A549 (cell line): ENCODE measurements at regions not wholly inside any gene's neighbourhood (a gene's known extent, or its start where the extent isn't known, plus 50 kb on each side); places are given as distances from the start of the nearest gene placed in this dataset.

Source experiments
- ATAC-seq, 2 experiments: fragments of 200-7000 bp in 1 of 2; fragments of >200 bp in 1 of 2; cut with Nextera tagmentation in 1 of 2; cut with Tn5 transposase in 1 of 2; 3 replicates each; pipeline versions ENCODE4 v1.8.0 to v1.9.1; 2018 to 2020; ENCODE audit warnings: mild to moderate bottlenecking in 1 of 2, moderate library complexity in 1 of 2
- CTCF ChIA-PET: fragments of 300-600 bp; sonication (Branson Sonifier 250); formaldehyde crosslinking; extraction: SDS; loops from one replicate; lab custom pipeline; 2021; ENCODE audit warnings: antibody characterized with exemption, inconsistent platforms; lab: Yijun Ruan, JAX
- POLR2A ChIA-PET: fragments of 350-600 bp; formaldehyde crosslinking; extraction: SDS; loops from one replicate; lab custom pipeline; 2021; ENCODE audit warnings: antibody characterized with exemption, inconsistent platforms; lab: Yijun Ruan, JAX
- DNase-seq, 2 experiments: peaks; one replicate each; pipeline versions ENCODE4 v3.0.0 to v3.0.0-alpha.2; 2011 to 2016; ENCODE audit warnings: low read depth in 1 of 2, low spot score in 1 of 2
- FAIRE-seq: peaks from 2 replicates; lab custom pipeline; 2011; peaks lifted over from hg19 to GRCh38; lab: Jason Lieb, UNC
- H3K27ac ChIP-seq, 2 experiments: fragments of >200 bp; sonication (Bioruptor Twin); formaldehyde crosslinking; 3 replicates each; pipeline ENCODE4 v1.5.1; 2016 to 2017
- H3K4me1 ChIP-seq: fragments of >200 bp; sonication (Bioruptor Twin); formaldehyde crosslinking; 3 replicates; pipeline ENCODE4 v1.6.1; 2016
- H3K4me2 ChIP-seq: fragments of >200 bp; sonication (Bioruptor Twin); formaldehyde crosslinking; 3 replicates; pipeline ENCODE4 v1.6.1; 2016
- H3K4me3 ChIP-seq: fragments of >200 bp; sonication (Bioruptor Twin); formaldehyde crosslinking; 3 replicates; pipeline ENCODE4 v1.5.1; 2016
- H3K9me3 ChIP-seq: fragments of >200 bp; sonication (Bioruptor Twin); formaldehyde crosslinking; 3 replicates; pipeline ENCODE4 v1.6.1; 2016
- CEBPB ChIP-seq, 2 experiments: fragments of >200 bp in 1 of 2; sonication (Bioruptor Twin) in 1 of 2; formaldehyde crosslinking in 1 of 2; IDR thresholded peaks; 2 replicates each; pipeline ENCODE4 v1.6.1; 2012 to 2016
- EHF ChIP-seq: fragments of 250-450 bp; sonication (Bioruptor Pico); IDR thresholded peaks from 2 replicates; pipeline ENCODE4 v1.5.0; 2020; ENCODE audit warnings: mild to moderate bottlenecking
- EHMT2 ChIP-seq: fragments of 200-600 bp; sonication (generic); IDR thresholded peaks from 2 replicates; pipeline ENCODE4 v1.6.1; 2016; ENCODE audit warnings: antibody characterized with exemption, low read depth, mild to moderate bottlenecking, moderate library complexity
- EP300 ChIP-seq, 2 experiments: fragments of >200 bp; sonication (Bioruptor Twin); formaldehyde crosslinking; IDR thresholded peaks; 2 replicates in 1 of 2; 3 replicates in 1 of 2; pipeline ENCODE4 v1.6.1; 2016 to 2017
- HMGXB4 ChIP-seq: fragments of 250-450 bp; sonication (Bioruptor Pico); IDR thresholded peaks from 2 replicates; pipeline ENCODE4 v1.5.0; 2021; ENCODE audit warnings: mild to moderate bottlenecking, moderate library complexity, borderline replicate concordance
- HOXA7 ChIP-seq: fragments of 250-450 bp; sonication (Bioruptor Pico); IDR thresholded peaks from 2 replicates; pipeline ENCODE4 v1.5.0; 2020; ENCODE audit warnings: mild to moderate bottlenecking, moderate library complexity
- KDM1A ChIP-seq: fragments of 200-600 bp; sonication (generic); IDR thresholded peaks from 2 replicates; pipeline ENCODE4 v1.6.1; 2016; ENCODE audit warnings: low read depth, mild to moderate bottlenecking
- MAFK ChIP-seq: fragments of 450-650 bp; IDR thresholded peaks from 2 replicates; pipeline ENCODE4 v1.6.1; 2014; ENCODE audit not compliant: partially characterized antibody
- NFE2L2 ChIP-seq: fragments of 150-350 bp; conservative IDR thresholded peaks from 2 replicates; pipeline ENCODE4 v1.6.1; 2014; ENCODE audit warnings: low read length
- NPAS2 ChIP-seq: fragments of 250-450 bp; sonication (Bioruptor Pico); IDR thresholded peaks from 2 replicates; pipeline ENCODE4 v1.8.0; 2022; ENCODE audit warnings: mild to moderate bottlenecking, moderate library complexity, borderline replicate concordance
- PHF8 ChIP-seq: fragments of 200-600 bp; sonication (generic); IDR thresholded peaks from 2 replicates; pipeline ENCODE4 v1.6.1; 2016; ENCODE audit warnings: low read depth, mild to moderate bottlenecking, antibody characterized with exemption, moderate library complexity, borderline replicate concordance
- RARB ChIP-seq: fragments of 250-450 bp; sonication (Bioruptor Pico); IDR thresholded peaks from 2 replicates; pipeline ENCODE4 v1.8.0; 2021; ENCODE audit warnings: mild to moderate bottlenecking, moderate library complexity
- RNF2 ChIP-seq: fragments of 200-600 bp; sonication (generic); IDR thresholded peaks from 2 replicates; pipeline ENCODE4 v1.6.1; 2016; ENCODE audit warnings: low read depth, mild to moderate bottlenecking, antibody characterized with exemption, moderate library complexity, borderline replicate concordance
- WGBS: methylation state at CpG from one replicate; pipeline ENCODE4 v1.1.6; 2017; ENCODE audit errors: missing lambda C conversion rate; 5-methylcytosine and 5-hydroxymethylcytosine counted together
- TF ChIP-seq, protein P1 (sequence below): fragments of 450-650 bp; IDR thresholded peaks from 2 replicates; pipeline ENCODE4 v1.6.1; 2014; ENCODE audit warnings: antibody characterized with exemption
- TF ChIP-seq, protein P2 (sequence below): fragments of >200 bp; sonication (Bioruptor Twin); formaldehyde crosslinking; IDR thresholded peaks from 3 replicates; pipeline ENCODE4 v1.5.1; 2016

- no peak overlapping the region for H3K27ac ChIP-seq
- DNase-seq (no peak), FAIRE-seq (no peak), ATAC-seq (no peak)
- no peak overlapping the region for H3K4me3 ChIP-seq
- ChIA-PET CTCF (no interaction called here), POLR2A (no interaction called here)
- no peaks in the 10 kb centered on the region for H3K4me1 ChIP-seq
- H3K9me3 ChIP-seq: no peaks in the 10 kb centered on the region
- TF ChIP-seq MAFK: peak; percentile 11
- TF ChIP-seq CEBPB (IDR thresholded peaks at IDR 0.05): no peak
- no peak overlapping the region for H3K4me2 ChIP-seq
Observed at GRCh38 chr7:24130631-24131030, 153.4 kb upstream of the NPY start.

DNA sequence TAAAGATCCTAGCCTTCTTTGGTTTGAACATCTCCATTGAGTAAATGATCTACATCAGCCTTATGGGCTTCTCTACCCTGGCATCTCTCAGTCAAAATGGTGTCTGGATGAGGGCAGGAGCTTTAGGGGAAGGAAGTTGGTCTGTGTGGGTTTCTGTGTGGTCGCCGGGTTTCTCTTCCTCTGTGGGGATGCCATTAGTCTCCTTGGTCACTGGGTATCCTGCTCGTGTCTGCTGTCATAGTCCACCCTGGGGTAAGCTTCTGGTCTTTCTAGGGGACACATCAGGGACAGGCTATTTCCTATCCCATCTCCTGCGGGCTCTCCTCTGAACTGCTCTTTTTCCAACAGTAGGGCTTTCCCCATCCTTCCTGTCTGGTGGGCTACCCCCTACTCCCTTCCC is 150.3 kb upstream of the NPY start:
- 37% methylated on average over 4 of the region's 4 CpGs for WGBS

DNA sequence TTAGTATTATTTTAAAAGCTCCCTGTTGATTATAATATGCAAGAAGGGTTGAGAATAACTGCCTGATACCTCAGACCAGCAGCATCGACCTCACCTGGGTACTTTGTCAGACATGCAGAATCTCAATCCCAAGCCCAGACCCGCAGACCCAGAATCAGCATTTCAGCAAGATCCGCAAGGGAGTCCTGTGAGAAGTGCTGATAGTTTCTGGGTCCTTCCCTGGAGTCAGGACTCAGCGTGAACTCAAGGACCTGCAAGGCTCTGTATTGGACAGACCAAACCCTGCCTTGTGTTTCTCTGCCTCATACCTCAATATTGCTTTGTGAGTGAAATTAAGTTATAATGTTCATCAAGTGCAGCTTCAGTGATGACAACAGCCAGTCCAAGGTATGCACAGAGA is 149.5 kb upstream of the NPY start:
- Histone ChIP-seq H3K9me3 (no peaks in the 10 kb centered on the region), H3K27ac (no peak overlapping the region), H3K4me1 (no peaks in the 10 kb centered on the region)
- DNase-seq: no peak
- FAIRE-seq: no peak
- TF ChIP-seq EHF (CRISPR knock-in tag) (no peak), HOXA7 (CRISPR knock-in tag) (no peak), KDM1A (no peak), NFE2L2 (no peak)
- TF ChIP-seq, protein P1, sequence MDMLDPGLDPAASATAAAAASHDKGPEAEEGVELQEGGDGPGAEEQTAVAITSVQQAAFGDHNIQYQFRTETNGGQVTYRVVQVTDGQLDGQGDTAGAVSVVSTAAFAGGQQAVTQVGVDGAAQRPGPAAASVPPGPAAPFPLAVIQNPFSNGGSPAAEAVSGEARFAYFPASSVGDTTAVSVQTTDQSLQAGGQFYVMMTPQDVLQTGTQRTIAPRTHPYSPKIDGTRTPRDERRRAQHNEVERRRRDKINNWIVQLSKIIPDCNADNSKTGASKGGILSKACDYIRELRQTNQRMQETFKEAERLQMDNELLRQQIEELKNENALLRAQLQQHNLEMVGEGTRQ: no peak
- TF ChIP-seq, all 56 proteins: peak for 0
- 9% methylated on average over 4 of the region's 4 CpGs for WGBS
- CTCF ChIA-PET: interaction anchor here (1.2 kb wide), 1 partner anchor 14 kb away, joined by 3 read pairs; no protein-coding TSS in a partner anchor
- H3K4me2 ChIP-seq: no peak overlapping the region
- ATAC-seq: no peak
- POLR2A ChIA-PET: no interaction called here
- no peak overlapping the region for H3K4me3 ChIP-seq

More for the DNA sequence above, 150.3 kb upstream of the NPY start:
- H3K4me1 ChIP-seq: no peaks in the 10 kb centered on the region
- no peaks in the 10 kb centered on the region for H3K9me3 ChIP-seq
- H3K4me2 ChIP-seq: no peak overlapping the region
- CTCF ChIA-PET: interaction anchor here (1.2 kb wide), 1 partner anchor 13 kb away, joined by 3 read pairs; no protein-coding TSS in a partner anchor
- FAIRE-seq (no peak), ATAC-seq (no peak), DNase-seq (no peak)
- no peak for TF ChIP-seq PHF8
- TF ChIP-seq, protein P2, sequence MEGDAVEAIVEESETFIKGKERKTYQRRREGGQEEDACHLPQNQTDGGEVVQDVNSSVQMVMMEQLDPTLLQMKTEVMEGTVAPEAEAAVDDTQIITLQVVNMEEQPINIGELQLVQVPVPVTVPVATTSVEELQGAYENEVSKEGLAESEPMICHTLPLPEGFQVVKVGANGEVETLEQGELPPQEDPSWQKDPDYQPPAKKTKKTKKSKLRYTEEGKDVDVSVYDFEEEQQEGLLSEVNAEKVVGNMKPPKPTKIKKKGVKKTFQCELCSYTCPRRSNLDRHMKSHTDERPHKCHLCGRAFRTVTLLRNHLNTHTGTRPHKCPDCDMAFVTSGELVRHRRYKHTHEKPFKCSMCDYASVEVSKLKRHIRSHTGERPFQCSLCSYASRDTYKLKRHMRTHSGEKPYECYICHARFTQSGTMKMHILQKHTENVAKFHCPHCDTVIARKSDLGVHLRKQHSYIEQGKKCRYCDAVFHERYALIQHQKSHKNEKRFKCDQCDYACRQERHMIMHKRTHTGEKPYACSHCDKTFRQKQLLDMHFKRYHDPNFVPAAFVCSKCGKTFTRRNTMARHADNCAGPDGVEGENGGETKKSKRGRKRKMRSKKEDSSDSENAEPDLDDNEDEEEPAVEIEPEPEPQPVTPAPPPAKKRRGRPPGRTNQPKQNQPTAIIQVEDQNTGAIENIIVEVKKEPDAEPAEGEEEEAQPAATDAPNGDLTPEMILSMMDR: no peak
- no peak for TF ChIP-seq HMGXB4 (CRISPR knock-in tag)
- TF ChIP-seq RARB (CRISPR knock-in tag): no peak
- no peak for TF ChIP-seq RNF2
- no peak for TF ChIP-seq EHMT2
- TF ChIP-seq NPAS2 (CRISPR knock-in tag): no peak
- no peak for TF ChIP-seq EP300 (IDR thresholded peaks at IDR 0.05)
- TF ChIP-seq EHF (CRISPR knock-in tag): no peak
- POLR2A ChIA-PET: no interaction called here
- H3K27ac ChIP-seq: no peak overlapping the region
- H3K4me3 ChIP-seq: no peak overlapping the region
